VCaP (cell line): ENCODE measurements at regions not wholly inside any gene's neighbourhood (a gene's known extent, or its start where the extent isn't known, plus 50 kb on each side); places are given as distances from the start of the nearest gene placed in this dataset.

Experiments used
- H3K27ac ChIP-seq: fragments of 450-650 bp; 2 replicates; pipeline ENCODE4 v1.5.1; 2017
- CTCF ChIP-seq: fragments of 450-650 bp; conservative IDR thresholded peaks from 2 replicates; pipeline ENCODE4 v1.5.1; 2017; ENCODE audit warnings: mild to moderate bottlenecking, moderate library complexity

- no peak overlapping the region for H3K27ac ChIP-seq
- no peak for TF ChIP-seq CTCF
Measured at GRCh38 chr2:147392180-147392579, 452.6 kb upstream of the ACVR2A start.

GRCh38 chr2:147390475-147390874 lies 454.4 kb upstream of the ACVR2A start:
- H3K27ac ChIP-seq = no peak overlapping the region
- TF ChIP-seq CTCF = no peak

DNA sequence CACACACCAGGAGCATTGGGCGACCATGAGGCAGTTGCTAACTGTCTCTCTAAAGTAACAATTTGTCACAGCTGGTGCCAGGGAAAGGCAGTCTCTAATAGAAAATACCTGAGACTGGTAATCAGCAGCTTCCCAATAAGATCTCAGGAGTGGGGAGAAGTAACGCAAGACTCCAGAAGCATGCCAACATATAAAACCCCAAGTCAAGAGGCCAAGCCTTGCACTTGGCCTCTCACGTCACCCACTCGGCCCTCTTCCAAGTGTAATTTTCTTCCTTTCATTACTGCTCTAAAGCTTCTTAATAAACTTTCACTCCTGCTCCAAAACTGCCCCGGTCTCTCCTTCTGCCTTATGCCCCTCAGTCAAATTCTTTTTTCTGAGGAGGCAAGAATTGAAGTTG lies 455.6 kb upstream of the ACVR2A start:
- no peak overlapping the region for H3K27ac ChIP-seq
- no peak for TF ChIP-seq CTCF

DNA sequence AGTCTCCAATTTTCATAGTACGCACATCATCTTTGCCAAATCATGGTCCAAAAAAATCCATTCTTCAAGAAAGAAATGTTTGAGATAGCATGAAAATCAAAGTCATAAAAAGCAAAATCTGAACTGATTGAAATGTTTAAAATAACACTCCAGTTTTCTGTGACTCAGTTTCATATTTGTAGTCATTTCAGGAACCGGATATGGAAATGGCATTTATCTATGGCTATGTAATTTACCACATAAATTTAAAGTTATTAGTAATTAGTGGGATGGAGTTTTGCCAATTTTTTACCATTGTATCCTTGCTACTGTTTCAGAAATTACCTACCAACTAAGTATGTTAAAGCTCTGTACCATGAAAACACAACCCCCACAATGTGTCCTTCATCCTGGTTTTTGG lies 456.6 kb upstream of the ACVR2A start:
- no peak for TF ChIP-seq CTCF
- no peak overlapping the region for H3K27ac ChIP-seq

DNA sequence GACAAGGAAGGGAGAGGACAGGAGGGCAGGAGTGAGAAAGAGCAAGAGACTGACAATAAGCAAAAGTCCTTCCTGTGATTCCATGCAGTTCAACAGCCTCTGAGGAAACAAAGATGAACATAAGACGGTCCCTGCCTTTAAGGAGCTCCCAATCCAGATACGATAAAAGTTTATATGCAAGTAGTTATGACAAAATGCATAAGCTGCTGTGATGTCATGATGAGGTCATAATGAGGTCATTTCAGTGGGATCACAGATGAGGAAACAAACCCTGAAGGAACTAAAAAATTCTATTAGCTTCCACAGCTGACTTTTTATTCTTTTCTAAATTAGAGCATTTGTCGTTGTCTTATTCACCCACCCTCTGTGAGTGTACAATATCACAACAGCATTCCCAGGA lies 458.5 kb upstream of the ACVR2A start:
- no peak for TF ChIP-seq CTCF
- H3K27ac ChIP-seq = no peak overlapping the region

GRCh38 chr2:147385600-147385999 lies 459.2 kb upstream of the ACVR2A start:
- TF ChIP-seq CTCF = no peak
- no peak overlapping the region for H3K27ac ChIP-seq

GRCh38 chr2:147384659-147385058 lies 460.2 kb upstream of the ACVR2A start:
- no peak overlapping the region for H3K27ac ChIP-seq
- TF ChIP-seq CTCF = no peak

DNA sequence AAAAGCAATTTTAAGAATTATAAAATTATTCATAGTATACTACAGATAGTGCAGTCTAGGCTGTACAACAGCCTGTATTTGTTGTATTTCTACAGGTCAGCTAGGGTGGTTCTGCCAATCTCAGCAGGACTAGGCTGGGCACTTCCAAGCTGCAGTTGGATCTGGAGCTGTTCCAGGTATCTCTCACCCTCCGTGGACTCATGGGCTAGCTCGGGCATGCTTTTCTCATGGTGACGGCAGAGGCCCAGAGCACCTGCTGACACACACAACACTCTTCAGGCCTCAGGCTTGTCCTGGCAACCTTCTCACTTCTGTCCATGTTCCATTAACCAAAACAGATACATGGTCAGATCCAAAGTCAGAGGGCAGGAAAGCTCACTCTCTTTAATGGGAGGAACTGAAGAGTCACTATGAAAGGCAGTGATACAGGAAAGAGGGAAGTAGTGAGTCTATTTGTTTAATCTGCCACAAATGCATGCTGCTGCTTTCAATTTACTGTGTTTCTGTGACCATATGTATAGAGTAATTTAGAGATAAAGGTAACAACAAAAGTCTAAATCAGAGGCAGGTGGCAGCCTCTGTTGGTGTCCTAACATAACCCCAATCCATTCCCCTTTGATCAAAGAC lies 462.4 kb upstream of the ACVR2A start:
- no peak for TF ChIP-seq CTCF
- no peak overlapping the region; the same call in 1 of the 2 replicates for H3K27ac ChIP-seq
